ENCODE measurements at regions not wholly inside any gene's neighbourhood (a gene's known extent, or its start where the extent isn't known, plus 50 kb on each side); places are given as distances from the start of the nearest gene placed in this dataset.
"Not testable (repeated sequence)": the region's sequence is repeated elsewhere in the genome, so short reads cannot be mapped to it uniquely, and the experiment has no call there.

DNA sequence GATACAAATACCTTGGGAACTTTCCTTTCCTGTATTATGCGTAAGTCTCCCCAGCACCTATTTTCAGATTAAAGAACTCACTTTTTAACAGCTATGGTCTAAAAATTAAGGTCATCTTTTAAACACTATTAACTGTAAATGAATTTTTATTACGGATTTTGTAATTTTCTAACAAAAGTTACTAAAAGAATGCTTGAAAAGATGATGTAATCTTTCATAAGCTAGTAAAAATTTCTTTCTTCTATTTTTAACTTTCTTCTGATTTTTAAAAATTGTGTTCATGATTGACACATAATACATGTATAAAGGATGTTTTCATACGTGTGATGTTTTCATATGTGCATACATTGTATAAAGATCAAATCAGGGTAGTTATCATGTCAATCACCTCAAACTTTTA is 291.2 kb upstream of the MBL2 start:
- Mint-ChIP-seq H3K4me1 (ENCODE audit: unreplicated experiment) (no peaks in the 10 kb centered on the region), H3K4me3 (ENCODE audit: unreplicated experiment) (no peak overlapping the region), H3K27ac (ENCODE audit: unreplicated experiment) (no peak overlapping the region), H3K9me3 (ENCODE audit: unreplicated experiment) (no peaks in the 10 kb centered on the region), H3K27me3 (ENCODE audit: unreplicated experiment) (no peaks in the 10 kb centered on the region), H3K36me3 (ENCODE audit: low read depth, unreplicated experiment) (no peaks in the 10 kb centered on the region)
- TF ChIP-seq, protein P1, sequence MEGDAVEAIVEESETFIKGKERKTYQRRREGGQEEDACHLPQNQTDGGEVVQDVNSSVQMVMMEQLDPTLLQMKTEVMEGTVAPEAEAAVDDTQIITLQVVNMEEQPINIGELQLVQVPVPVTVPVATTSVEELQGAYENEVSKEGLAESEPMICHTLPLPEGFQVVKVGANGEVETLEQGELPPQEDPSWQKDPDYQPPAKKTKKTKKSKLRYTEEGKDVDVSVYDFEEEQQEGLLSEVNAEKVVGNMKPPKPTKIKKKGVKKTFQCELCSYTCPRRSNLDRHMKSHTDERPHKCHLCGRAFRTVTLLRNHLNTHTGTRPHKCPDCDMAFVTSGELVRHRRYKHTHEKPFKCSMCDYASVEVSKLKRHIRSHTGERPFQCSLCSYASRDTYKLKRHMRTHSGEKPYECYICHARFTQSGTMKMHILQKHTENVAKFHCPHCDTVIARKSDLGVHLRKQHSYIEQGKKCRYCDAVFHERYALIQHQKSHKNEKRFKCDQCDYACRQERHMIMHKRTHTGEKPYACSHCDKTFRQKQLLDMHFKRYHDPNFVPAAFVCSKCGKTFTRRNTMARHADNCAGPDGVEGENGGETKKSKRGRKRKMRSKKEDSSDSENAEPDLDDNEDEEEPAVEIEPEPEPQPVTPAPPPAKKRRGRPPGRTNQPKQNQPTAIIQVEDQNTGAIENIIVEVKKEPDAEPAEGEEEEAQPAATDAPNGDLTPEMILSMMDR (IDR thresholded peaks at IDR 0.05; ENCODE audit: unreplicated experiment) = no peak
- DNase-seq (ENCODE audit: low spot score) = no peak

DNA sequence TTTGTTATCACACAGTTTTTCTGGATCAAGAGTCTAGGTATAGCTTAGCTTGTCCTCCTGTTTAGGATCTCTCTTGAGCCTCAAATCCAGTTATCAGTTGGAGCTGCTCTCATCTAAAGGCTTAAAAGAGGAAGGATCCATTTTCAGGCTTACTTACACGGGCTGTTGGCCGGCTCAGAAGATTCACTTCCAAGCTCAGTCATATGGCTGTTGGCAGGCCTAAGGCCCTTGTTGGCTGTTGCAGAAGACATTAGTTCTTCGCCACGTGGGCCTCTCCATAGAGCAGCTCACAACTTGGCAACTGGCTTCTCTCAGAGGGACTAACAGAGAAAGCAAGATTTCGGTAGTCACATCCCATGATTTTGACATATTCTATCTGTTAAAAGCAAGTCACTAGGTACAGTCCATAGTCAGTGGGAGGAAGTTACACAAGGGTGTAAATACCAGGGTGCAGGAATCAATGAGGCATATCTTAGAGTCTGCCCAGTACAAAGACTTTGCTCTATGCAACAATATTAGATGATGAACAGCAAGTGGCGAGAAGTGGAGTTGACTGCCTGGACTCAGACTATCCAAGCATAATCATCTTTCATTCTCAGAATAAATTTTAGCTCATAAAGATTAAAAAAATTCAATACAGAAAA is 280.1 kb upstream of the MBL2 start:
- H3K27me3 Mint-ChIP-seq (ENCODE audit: unreplicated experiment) = no peaks in the 10 kb centered on the region
- no peak overlapping the region for H3K27ac Mint-ChIP-seq (ENCODE audit: unreplicated experiment)
- no peaks in the 10 kb centered on the region for H3K36me3 Mint-ChIP-seq (ENCODE audit: low read depth, unreplicated experiment)
- DNase-seq (ENCODE audit: low spot score) = no peak
- no peak overlapping the region for H3K4me3 Mint-ChIP-seq (ENCODE audit: unreplicated experiment)
- no peaks in the 10 kb centered on the region for H3K4me1 Mint-ChIP-seq (ENCODE audit: unreplicated experiment)
- H3K9me3 Mint-ChIP-seq (ENCODE audit: unreplicated experiment) = no peaks in the 10 kb centered on the region
- TF ChIP-seq, protein P1 (IDR thresholded peaks at IDR 0.05; ENCODE audit: unreplicated experiment) = no peak

DNA sequence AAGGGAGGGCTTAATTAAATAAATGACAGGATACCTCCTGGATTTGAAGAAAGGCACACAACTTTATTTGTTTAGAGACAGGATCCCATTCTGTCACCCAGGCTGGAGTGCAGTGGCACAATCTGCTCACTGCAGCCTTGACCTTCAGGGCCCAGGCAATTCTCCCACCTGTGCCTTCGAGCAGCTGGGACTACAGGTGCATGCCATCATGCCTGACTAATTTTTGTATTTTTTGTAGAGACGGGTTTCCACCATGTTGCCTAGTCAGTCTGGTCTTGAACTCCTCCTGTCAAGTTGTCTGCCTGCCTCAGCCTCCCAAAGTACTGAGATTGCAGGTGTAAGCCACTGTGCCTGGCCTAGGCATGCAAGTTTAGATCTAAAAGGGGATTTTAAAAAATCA is 272.7 kb upstream of the MBL2 start:
- H3K27me3 Mint-ChIP-seq (ENCODE audit: unreplicated experiment) = no peaks in the 10 kb centered on the region
- DNase-seq (ENCODE audit: low spot score) = no peak
- H3K27ac Mint-ChIP-seq (ENCODE audit: unreplicated experiment) = no peak overlapping the region
- no peak overlapping the region for H3K4me3 Mint-ChIP-seq (ENCODE audit: unreplicated experiment)
- TF ChIP-seq, protein P1 (IDR thresholded peaks at IDR 0.05; ENCODE audit: unreplicated experiment) = no peak
- H3K36me3 Mint-ChIP-seq (ENCODE audit: low read depth, unreplicated experiment) = no peaks in the 10 kb centered on the region
- no peaks in the 10 kb centered on the region for H3K9me3 Mint-ChIP-seq (ENCODE audit: unreplicated experiment)
- H3K4me1 Mint-ChIP-seq (ENCODE audit: unreplicated experiment) = no peaks in the 10 kb centered on the region

DNA sequence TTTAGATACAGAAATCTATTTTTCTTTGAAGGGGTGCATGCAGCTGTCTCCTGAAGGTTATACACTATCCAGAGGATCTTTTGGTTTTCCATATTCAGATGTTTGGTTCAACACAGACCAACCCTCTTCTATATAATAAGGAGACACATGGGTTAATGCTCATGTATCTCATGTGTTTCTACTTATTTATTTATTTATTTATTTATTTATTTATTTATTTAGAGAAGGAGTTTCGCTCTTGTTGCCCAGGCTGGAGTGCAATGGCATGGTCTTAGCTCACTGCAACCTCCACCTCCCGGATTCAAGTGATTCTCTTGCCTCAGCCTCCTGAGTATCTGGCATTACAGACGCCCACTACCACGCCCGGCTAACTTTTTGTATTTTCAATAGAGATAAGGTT is 263.2 kb upstream of the MBL2 start:
- not testable (repeated sequence) for H3K4me3 Mint-ChIP-seq (ENCODE audit: unreplicated experiment); H3K36me3 Mint-ChIP-seq (ENCODE audit: low read depth, unreplicated experiment); H3K4me1 Mint-ChIP-seq (ENCODE audit: unreplicated experiment); H3K27ac Mint-ChIP-seq (ENCODE audit: unreplicated experiment); H3K27me3 Mint-ChIP-seq (ENCODE audit: unreplicated experiment); H3K9me3 Mint-ChIP-seq (ENCODE audit: unreplicated experiment); DNase-seq (ENCODE audit: low spot score)

DNA sequence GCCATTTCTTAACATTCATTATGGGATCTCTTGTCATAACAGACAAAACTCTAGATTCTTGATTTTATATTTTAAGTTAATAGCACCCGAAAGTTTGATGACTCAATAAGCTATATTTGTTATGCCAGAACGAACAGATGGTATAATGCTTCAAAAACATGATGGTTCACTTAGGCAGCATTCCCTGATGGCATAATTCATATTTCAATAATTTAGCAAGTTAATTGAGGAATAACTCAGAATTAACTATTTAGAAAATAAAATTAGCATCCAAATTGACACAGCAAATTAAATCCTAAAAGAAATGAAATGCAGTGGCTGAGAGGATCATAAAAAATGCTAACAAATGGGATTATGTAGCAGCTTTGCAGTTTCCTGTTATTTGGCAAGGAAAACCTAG is 260.8 kb upstream of the MBL2 start:
- no peak overlapping the region for H3K4me3 Mint-ChIP-seq (ENCODE audit: unreplicated experiment)
- no peaks in the 10 kb centered on the region for H3K9me3 Mint-ChIP-seq (ENCODE audit: unreplicated experiment)
- peaks cover 2% of the 10 kb centered on the region for H3K27me3 Mint-ChIP-seq (ENCODE audit: unreplicated experiment)
- no peak for DNase-seq (ENCODE audit: low spot score)
- no peak overlapping the region for H3K27ac Mint-ChIP-seq (ENCODE audit: unreplicated experiment)
- TF ChIP-seq, protein P1 (IDR thresholded peaks at IDR 0.05; ENCODE audit: unreplicated experiment) = no peak
- H3K4me1 Mint-ChIP-seq (ENCODE audit: unreplicated experiment) = peaks cover 12% of the 10 kb centered on the region
- no peaks in the 10 kb centered on the region for H3K36me3 Mint-ChIP-seq (ENCODE audit: low read depth, unreplicated experiment)

DNA sequence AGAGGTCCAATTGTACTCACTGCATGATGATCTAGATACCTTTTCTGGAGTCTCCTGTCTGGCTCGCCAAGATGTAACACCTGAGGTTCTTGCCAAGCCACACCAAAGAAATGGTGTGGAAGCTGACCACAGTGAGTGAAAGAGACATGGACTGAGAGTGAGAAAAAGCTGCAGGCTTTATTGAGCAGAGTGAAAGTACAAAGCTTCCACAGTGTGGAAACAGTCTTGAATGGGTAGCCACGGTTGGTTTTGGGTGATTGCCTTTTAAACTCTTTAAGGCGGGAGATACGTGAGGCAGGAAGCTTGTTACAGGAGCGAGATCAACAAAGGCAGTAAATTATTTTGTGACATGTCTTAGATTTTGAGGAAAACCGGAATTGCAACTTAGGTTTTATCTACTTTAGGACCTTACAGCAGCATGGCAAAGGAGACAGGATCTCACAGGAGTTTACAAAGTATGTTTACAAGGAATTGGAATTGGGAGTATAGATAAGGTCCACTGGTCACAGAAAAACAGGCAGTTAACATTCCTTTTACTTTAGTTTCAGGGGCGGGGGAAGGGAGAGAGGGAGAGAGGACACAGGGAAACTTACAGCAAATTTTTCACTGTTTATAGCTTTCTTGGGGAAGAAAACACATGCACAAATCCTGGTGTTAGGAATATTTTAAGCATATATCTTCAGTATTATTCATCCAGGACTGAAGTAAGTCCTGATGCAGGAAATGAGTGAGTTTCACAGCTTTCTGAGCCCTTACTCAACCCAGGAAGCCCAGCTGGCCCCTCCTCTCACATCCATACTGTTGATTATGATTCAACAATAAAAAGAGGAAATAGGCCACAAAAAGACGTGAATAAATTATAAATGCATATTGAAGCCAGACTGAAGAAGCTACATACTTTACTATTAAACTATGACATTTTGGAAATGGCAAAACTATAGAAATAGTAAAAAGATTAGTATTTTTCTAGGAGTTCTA is 257.6 kb upstream of the MBL2 start:
- H3K4me1 Mint-ChIP-seq (ENCODE audit: unreplicated experiment) = peaks cover 14% of the 10 kb centered on the region
- H3K9me3 Mint-ChIP-seq (ENCODE audit: unreplicated experiment) = not testable (repeated sequence)

More for the DNA sequence above, 257.6 kb upstream of the MBL2 start:
- H3K36me3 Mint-ChIP-seq (ENCODE audit: low read depth, unreplicated experiment); H3K27me3 Mint-ChIP-seq (ENCODE audit: unreplicated experiment); DNase-seq (ENCODE audit: low spot score); H3K4me3 Mint-ChIP-seq (ENCODE audit: unreplicated experiment): not testable (repeated sequence)
- H3K27ac Mint-ChIP-seq (ENCODE audit: unreplicated experiment) = peak overlapping the region; percentile 93
